Stomach (tissue), 4 donors: ENCODE measurements at regions not wholly inside any gene's neighbourhood (a gene's known extent, or its start where the extent isn't known, plus 50 kb on each side); places are given as distances from the start of the nearest gene placed in this dataset.

ENCODE experiments used
- POLR2A ChIP-seq, 4 donors: fragments of 450-650 bp; IDR thresholded peaks; one replicate each; pipeline ENCODE4 v1.6.1; 2016; ENCODE audit warnings: antibody characterized with exemption in 4 of 4, control low read depth in 2 of 4, mild to moderate bottlenecking in 1 of 4, moderate library complexity in 1 of 4
- POLR2AphosphoS5 ChIP-seq, 3 donors: sonication (generic); formaldehyde crosslinking; IDR thresholded peaks; one replicate each; pipeline ENCODE4 v1.6.1; 2016; ENCODE audit warnings: antibody characterized with exemption in 3 of 3
- TF ChIP-seq, protein P1 (sequence below), 7 experiments: fragments of 450-650 bp in 4 of 7; fragments of 200-600 bp in 3 of 7; sonication (generic) in 3 of 7; IDR thresholded peaks; one replicate each; pipeline ENCODE4 v1.5.1; 2016 to 2019; ENCODE audit warnings: antibody characterized with exemption in 7 of 7, control low read depth in 2 of 7, mild to moderate bottlenecking in 1 of 7

DNA sequence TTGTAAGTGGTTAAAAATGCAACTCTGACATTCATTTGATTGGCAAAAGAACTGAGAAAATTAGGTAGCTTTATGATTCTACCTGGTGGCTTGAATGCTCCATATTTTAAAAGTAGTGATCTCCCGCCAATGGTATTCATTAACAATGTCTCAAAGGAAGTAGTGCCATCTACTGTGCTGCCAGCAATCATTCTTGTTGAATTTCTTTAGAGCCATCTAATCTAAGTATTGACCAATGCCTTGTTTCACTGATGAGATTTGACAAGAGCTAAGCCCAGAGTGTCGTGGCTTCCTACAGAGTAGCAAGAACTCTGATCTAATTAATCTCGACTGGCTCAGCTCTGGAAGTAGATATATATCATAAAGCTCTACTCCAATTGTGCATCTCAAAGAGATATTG lies 696.7 kb downstream of the C6orf118 start:
- TF ChIP-seq, protein P1, sequence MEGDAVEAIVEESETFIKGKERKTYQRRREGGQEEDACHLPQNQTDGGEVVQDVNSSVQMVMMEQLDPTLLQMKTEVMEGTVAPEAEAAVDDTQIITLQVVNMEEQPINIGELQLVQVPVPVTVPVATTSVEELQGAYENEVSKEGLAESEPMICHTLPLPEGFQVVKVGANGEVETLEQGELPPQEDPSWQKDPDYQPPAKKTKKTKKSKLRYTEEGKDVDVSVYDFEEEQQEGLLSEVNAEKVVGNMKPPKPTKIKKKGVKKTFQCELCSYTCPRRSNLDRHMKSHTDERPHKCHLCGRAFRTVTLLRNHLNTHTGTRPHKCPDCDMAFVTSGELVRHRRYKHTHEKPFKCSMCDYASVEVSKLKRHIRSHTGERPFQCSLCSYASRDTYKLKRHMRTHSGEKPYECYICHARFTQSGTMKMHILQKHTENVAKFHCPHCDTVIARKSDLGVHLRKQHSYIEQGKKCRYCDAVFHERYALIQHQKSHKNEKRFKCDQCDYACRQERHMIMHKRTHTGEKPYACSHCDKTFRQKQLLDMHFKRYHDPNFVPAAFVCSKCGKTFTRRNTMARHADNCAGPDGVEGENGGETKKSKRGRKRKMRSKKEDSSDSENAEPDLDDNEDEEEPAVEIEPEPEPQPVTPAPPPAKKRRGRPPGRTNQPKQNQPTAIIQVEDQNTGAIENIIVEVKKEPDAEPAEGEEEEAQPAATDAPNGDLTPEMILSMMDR (IDR thresholded peaks at IDR 0.05), result no peak
- TF ChIP-seq POLR2A (IDR thresholded peaks at IDR 0.05) (no peak), POLR2AphosphoS5 (IDR thresholded peaks at IDR 0.05) (no peak)
